BLaER1 (cell line): ENCODE measurements at regions not wholly inside any gene's neighbourhood (a gene's known extent, or its start where the extent isn't known, plus 50 kb on each side); places are given as distances from the start of the nearest gene placed in this dataset.

Source experiments
- H3K27ac ChIP-seq: shearing (Covaris generic); formaldehyde crosslinking; 2 replicates; pipeline ENCODE4 v1.8.1; 2022
- H3K27me3 ChIP-seq: shearing (Covaris generic); formaldehyde crosslinking; 2 replicates; pipeline ENCODE4 v1.8.1; 2022
- H3K36me3 ChIP-seq: shearing (Covaris generic); formaldehyde crosslinking; 2 replicates; pipeline ENCODE4 v1.8.1; 2022
- H3K4me1 ChIP-seq: shearing (Covaris generic); formaldehyde crosslinking; 2 replicates; pipeline ENCODE4 v1.8.1; 2022
- H3K4me2 ChIP-seq: shearing (Covaris generic); formaldehyde crosslinking; 2 replicates; pipeline ENCODE4 v1.8.1; 2022
- H3K4me3 ChIP-seq: shearing (Covaris generic); formaldehyde crosslinking; 2 replicates; pipeline ENCODE4 v1.8.1; 2022
- H3K9ac ChIP-seq: shearing (Covaris generic); formaldehyde crosslinking; 2 replicates; pipeline ENCODE4 v1.8.1; 2022
- H3K9me3 ChIP-seq: shearing (Covaris generic); formaldehyde crosslinking; 2 replicates; pipeline ENCODE4 v1.8.1; 2022
- H4K20me1 ChIP-seq: shearing (Covaris generic); formaldehyde crosslinking; 2 replicates; pipeline ENCODE4 v1.8.1; 2022
- Cebpa-rat ChIP-seq: shearing (Covaris generic); IDR thresholded peaks from 2 replicates; pipeline ENCODE4 v1.8.1; 2022

DNA sequence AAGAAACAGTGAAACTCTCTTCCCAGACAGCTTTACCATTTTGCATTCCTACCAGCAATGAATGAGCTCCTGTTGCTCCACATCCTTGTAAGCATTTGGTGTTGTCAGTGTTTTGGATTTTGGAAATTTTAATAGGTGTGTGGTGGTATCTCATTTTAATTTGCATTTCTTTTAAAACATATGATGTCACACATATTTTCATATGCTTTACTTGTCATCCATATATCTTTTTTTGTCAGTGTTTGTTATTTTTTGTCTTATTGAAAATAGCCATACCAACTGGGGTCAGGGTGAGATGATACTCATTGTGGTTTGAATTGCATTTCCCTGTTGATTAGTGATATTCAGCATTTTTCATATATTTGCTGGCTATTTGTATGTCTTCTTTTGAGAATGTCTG lies 119.5 kb upstream of the FOXA2 start:
- Histone ChIP-seq H3K4me1 (no peaks in the 10 kb centered on the region; the same call in 1 of the 2 replicates), H3K27ac (no peak overlapping the region), H4K20me1 (no peaks in the 10 kb centered on the region), H3K4me2 (no peak overlapping the region), H3K9me3 (0 out of 2 replicates have a peak, but pooled peaks cover 4% of the 10 kb centered on the region), H3K27me3 (no peaks in the 10 kb centered on the region), H3K4me3 (no peak overlapping the region), H3K36me3 (no peaks in the 10 kb centered on the region), H3K9ac (no peak overlapping the region)
- TF ChIP-seq Cebpa-rat, result no peak

DNA sequence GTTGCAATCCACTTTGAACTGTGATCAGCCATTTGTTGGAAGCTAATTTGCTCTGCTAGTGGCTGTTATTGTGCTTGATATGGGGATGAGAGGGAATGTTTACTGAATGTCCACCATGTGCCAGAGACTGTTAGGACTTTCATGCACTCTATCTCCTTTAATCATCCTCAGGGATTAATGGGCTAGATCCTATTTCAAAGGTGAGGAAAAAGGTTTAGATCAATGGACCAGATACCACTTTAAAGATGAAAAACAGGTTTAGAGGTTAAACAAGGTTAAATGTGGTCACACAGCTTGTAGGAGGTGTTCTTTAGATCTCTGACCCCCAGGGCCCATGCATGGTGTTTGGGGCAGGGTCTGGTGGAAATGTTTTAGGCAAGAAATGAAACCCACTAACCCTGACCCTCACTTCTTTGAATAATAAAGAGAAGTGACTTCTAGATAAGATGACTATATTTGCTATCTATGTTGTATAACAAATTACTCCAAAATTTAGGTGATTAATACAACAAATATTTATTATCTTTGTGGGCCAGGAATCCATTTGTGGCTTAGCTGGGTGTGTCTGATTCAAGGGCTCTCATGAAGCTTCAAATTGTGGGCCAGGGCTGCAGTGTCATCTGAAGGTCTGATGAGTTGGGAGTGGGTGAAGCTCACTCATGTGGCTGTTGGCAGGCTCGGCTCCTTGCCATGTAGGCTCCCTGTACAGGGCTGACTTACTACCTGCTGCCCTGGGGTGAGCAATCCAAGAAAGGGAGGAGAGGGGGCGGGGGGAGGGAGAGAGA lies 127.8 kb upstream of the FOXA2 start:
- Histone ChIP-seq H3K4me1 (peaks cover 16% of the 10 kb centered on the region), H3K27ac (no peak overlapping the region), H3K9ac (no peak overlapping the region), H4K20me1 (no peaks in the 10 kb centered on the region), H3K27me3 (no peaks in the 10 kb centered on the region), H3K36me3 (no peaks in the 10 kb centered on the region), H3K9me3 (peaks cover 8% of the 10 kb centered on the region; the same call in 1 of the 2 replicates), H3K4me2 (no peak overlapping the region), H3K4me3 (no peak overlapping the region)
- TF ChIP-seq Cebpa-rat, result no peak

DNA sequence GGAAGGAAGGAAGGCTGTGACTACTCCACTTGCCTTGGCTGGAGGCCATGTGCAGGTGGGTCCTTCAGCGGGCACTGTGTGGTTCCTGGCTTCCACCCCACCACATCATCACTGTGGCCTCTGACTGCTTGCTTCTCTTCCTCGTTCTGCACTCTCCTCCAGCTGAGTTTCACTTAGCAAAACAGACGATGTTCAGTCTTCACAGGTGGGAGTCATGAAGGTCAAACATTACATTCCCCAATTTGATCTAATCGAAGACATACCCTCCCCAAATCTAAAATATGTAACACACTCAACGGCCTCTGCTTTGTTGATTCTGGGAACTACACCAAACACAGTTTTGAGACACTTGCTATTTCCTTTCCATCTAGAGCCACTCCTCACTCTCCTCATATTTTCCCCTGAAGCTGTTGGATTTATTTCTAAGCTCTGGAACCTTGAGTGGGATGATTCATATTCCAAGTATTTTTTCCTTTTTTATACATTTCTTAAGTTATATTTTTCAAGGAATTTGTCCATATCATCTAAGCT lies 132.5 kb upstream of the FOXA2 start:
- Histone ChIP-seq H3K9me3 (peaks cover 8% of the 10 kb centered on the region; the same call in 1 of the 2 replicates), H3K27ac (peak overlapping the region; percentile 47), H3K27me3 (no peaks in the 10 kb centered on the region), H3K4me3 (no peak overlapping the region), H3K9ac (no peak overlapping the region), H3K4me1 (peaks cover 52% of the 10 kb centered on the region), H3K36me3 (no peaks in the 10 kb centered on the region), H4K20me1 (no peaks in the 10 kb centered on the region), H3K4me2 (peak overlapping the region; percentile 83)
- no peak for TF ChIP-seq Cebpa-rat

DNA sequence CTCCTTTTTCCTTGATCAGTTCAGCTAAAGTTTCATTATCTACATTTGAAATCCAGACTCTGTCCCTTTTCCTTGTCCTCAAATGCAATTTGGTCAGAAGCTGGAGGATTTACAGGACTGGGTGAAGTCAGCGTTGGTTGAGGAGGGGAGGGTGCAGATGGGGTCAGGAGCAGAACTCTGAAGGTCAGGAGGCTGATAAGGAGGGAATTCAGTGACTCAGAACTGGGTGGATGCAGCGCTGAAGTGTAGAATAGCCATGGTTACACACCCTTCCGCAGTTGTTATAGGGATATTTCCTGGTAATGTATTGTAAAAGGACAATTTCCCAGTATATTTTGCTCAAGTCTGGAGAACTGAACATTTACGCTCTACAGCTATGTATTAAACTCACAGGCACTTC lies 133.1 kb upstream of the FOXA2 start:
- TF ChIP-seq Cebpa-rat, result no peak
- peak overlapping the region; percentile 83 for H3K4me2 ChIP-seq
- H3K4me1 ChIP-seq, result peaks cover 52% of the 10 kb centered on the region

DNA sequence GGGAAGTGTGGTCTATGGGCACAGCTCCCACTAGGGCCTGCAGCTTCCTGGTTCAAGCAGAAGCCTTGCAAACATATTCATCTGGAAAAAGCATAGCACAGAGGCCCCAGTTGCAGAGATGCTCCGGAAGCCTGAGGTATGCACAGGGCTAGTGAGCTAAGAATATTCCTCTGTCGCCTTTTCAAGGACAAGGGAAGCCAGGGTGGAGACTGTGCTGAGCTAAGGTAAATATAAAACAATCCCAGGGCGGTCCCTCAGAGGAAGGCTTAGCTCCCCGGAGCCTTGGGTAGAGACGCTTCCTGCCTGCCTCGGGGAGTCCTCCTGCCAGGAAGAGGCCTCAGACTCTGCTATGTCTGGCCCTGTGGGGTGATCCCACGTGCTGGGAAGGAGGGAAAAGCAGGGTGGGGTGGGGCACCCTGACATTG lies 134.8 kb upstream of the FOXA2 start:
- Histone ChIP-seq H3K9me3 (no peaks in the 10 kb centered on the region), H3K4me1 (peaks cover 52% of the 10 kb centered on the region), H3K9ac (no peak overlapping the region), H3K4me2 (peak overlapping the region; percentile 83), H3K4me3 (0 out of 2 replicates have a peak overlapping the region, but pooled peaks have one; percentile 23), H3K27ac (peak overlapping the region; percentile 80), H4K20me1 (no peaks in the 10 kb centered on the region), H3K27me3 (no peaks in the 10 kb centered on the region), H3K36me3 (no peaks in the 10 kb centered on the region)
- no peak for TF ChIP-seq Cebpa-rat

More for the DNA sequence above, 133.1 kb upstream of the FOXA2 start:
- no peaks in the 10 kb centered on the region for H4K20me1 ChIP-seq
- H3K9me3 ChIP-seq, result peaks cover 8% of the 10 kb centered on the region; the same call in 1 of the 2 replicates
- H3K27ac ChIP-seq, result peak overlapping the region; percentile 47
- H3K9ac ChIP-seq, result no peak overlapping the region
- H3K36me3 ChIP-seq, result no peaks in the 10 kb centered on the region
- no peak overlapping the region for H3K4me3 ChIP-seq
- no peaks in the 10 kb centered on the region for H3K27me3 ChIP-seq

DNA sequence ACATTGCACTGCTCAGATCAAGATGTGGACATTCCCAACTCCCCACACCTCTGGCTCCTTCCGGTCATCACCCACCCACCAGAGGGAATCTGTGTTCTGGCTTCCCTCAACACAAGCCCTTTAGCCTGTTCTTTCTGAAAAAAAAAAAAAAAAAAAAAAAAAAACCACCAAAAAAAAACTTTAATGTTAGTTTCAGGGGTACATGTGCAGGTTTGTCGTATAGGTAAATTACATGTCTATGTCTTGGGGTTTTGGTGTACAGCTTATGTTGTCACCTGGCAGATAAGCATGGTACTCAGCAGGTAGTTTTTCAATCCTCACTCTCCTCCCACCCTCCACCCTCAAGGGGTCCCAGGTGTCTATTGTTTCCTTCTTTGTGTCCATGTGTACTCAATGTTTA lies 135.8 kb upstream of the FOXA2 start:
- Histone ChIP-seq H3K9me3 (no peaks in the 10 kb centered on the region), H3K4me3 (no peak overlapping the region), H3K4me2 (no peak overlapping the region), H3K4me1 (peaks cover 52% of the 10 kb centered on the region), H3K27ac (no peak overlapping the region), H3K27me3 (no peaks in the 10 kb centered on the region), H3K36me3 (no peaks in the 10 kb centered on the region), H3K9ac (no peak overlapping the region), H4K20me1 (no peaks in the 10 kb centered on the region)
- TF ChIP-seq Cebpa-rat, result no peak

DNA sequence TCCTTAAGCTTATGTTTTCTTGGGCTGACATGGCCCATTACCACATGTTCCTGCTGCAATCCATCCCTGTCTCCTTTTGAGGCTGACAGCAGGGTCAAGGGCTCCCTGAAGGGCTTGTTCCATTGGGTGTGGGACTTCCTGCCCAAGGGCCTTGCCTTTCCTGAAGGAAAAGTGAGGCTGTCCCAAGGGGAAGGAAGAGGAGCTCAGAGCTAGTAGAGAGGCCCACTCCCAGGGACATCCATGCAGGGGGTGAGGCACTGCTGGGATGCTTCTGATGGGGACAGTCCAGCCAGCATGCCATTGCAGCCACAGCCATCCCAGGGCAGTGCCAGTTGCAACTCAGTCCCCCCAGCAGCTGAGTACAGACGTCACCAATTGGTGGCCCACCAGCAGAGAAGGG lies 138.4 kb upstream of the FOXA2 start:
- Histone ChIP-seq H3K4me2 (no peak overlapping the region), H4K20me1 (no peaks in the 10 kb centered on the region), H3K4me3 (no peak overlapping the region), H3K9me3 (no peaks in the 10 kb centered on the region), H3K27ac (no peak overlapping the region), H3K4me1 (peaks cover 29% of the 10 kb centered on the region), H3K27me3 (no peaks in the 10 kb centered on the region), H3K9ac (no peak overlapping the region), H3K36me3 (no peaks in the 10 kb centered on the region)
- no peak for TF ChIP-seq Cebpa-rat

DNA sequence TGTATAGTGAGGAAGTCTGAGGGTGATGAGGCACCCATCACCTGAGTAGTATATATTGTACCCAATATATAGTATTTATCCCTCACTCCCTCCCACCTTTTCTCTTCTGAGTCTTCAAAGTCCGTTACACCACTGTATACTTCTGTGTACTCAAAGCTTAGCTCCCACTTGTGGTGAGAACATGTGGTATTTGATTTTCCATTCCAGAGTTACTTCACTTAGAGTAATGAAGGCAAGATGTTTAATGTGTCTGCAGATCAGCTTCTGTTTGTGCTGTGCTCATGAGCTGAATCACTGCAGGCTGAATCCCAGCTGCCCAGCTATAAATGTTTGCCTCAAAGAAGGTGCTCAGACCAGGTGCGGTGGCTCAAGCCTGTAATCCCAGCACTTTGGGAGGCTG lies 139.3 kb upstream of the FOXA2 start:
- no peak for TF ChIP-seq Cebpa-rat
- no peak overlapping the region for H3K27ac ChIP-seq
- no peak overlapping the region for H3K4me2 ChIP-seq
- H3K9me3 ChIP-seq, result no peaks in the 10 kb centered on the region
- H3K4me3 ChIP-seq, result no peak overlapping the region
- H3K9ac ChIP-seq, result no peak overlapping the region
- H3K27me3 ChIP-seq, result no peaks in the 10 kb centered on the region
- no peaks in the 10 kb centered on the region for H4K20me1 ChIP-seq
- no peaks in the 10 kb centered on the region for H3K36me3 ChIP-seq
- peaks cover 22% of the 10 kb centered on the region for H3K4me1 ChIP-seq

DNA sequence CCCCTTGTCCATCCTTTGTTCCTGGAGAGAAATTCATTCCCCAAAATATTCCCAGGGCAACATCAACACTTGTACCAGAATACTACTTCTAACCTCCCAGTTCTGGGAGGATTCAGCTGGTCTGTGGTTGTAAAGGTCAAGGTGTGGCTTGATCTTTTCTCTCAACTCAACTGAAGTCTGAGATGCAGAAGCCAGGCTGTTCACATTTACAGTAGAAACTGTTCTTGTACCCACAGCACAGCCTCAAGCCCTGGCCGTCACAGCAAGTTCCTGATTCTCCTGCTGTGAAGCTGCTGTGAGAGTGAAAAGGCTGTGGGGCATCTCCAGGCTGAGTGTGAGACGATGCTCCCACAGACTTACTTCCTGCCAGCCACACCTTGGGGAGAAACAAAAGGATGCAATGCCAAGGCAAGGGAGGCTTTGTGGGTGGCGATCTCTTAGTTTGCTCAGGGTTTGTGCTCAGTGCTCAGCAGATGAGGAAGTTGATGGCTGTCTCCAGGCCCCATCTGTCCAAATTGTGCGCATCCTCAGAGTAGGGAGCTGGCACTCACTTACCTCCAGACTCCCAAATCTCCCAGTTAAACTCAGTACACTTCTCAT lies 143.9 kb upstream of the FOXA2 start:
- Histone ChIP-seq H3K27me3 (no peaks in the 10 kb centered on the region), H3K4me2 (no peak overlapping the region), H3K4me1 (peaks cover 5% of the 10 kb centered on the region; the same call in 1 of the 2 replicates), H3K9me3 (no peaks in the 10 kb centered on the region), H3K9ac (no peak overlapping the region), H4K20me1 (no peaks in the 10 kb centered on the region), H3K4me3 (no peak overlapping the region), H3K27ac (no peak overlapping the region), H3K36me3 (no peaks in the 10 kb centered on the region)
- no peak for TF ChIP-seq Cebpa-rat

DNA sequence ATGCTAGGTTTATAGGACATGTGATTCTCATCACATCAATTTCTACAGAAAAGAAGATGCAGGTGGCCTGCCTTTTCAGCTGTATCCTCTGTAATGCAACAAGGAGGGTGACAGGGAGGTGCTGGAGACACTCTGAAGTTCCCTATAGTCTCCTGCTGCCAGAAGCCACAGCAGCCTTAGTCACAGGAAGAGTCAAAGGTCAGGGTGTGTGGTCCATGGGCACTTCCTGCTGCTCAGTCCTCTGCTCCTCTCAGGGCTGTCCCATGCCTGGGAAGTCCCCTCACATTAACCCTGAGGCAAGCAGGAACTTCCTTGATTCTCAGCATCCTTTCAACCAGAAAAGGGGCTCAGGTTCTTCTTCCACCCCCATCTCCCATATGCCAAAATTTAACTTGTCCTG lies 144.8 kb upstream of the FOXA2 start:
- Histone ChIP-seq H3K27me3 (no peaks in the 10 kb centered on the region), H3K4me1 (peaks cover 5% of the 10 kb centered on the region; the same call in 1 of the 2 replicates), H3K9ac (no peak overlapping the region), H3K27ac (no peak overlapping the region), H3K9me3 (no peaks in the 10 kb centered on the region), H3K36me3 (no peaks in the 10 kb centered on the region), H4K20me1 (no peaks in the 10 kb centered on the region), H3K4me3 (no peak overlapping the region), H3K4me2 (no peak overlapping the region)
- no peak for TF ChIP-seq Cebpa-rat
